SK-N-SH treated with all-trans-retinoic acid at 6 μM for 48 hours (cell line): ENCODE measurements at regions not wholly inside any gene's neighbourhood (a gene's known extent, or its start where the extent isn't known, plus 50 kb on each side); places are given as distances from the start of the nearest gene placed in this dataset.

Source experiments
- ATAC-seq: fragments of 200-7000 bp; cut with Tn5 transposase; 3 replicates; pipeline ENCODE4 v1.9.1; 2020; ENCODE audit warnings: mild to moderate bottlenecking, moderate library complexity
- ARNTL ChIP-seq: fragments of 450-650 bp; formaldehyde crosslinking; IDR thresholded peaks from 2 replicates; pipeline ENCODE4 v1.5.0; 2020; ENCODE audit warnings: low read depth, mild to moderate bottlenecking, moderate library complexity, borderline replicate concordance
- BACH2 ChIP-seq: fragments of 250-450 bp; sonication (Bioruptor Pico); IDR thresholded peaks from 2 replicates; pipeline ENCODE4 v1.9.0; 2021; ENCODE audit warnings: mild to moderate bottlenecking, borderline replicate concordance
- CSDC2 ChIP-seq: fragments of 250-450 bp; sonication (Bioruptor Pico); IDR thresholded peaks from 2 replicates; pipeline ENCODE4 v1.5.0; 2020; ENCODE audit warnings: mild to moderate bottlenecking, moderate library complexity
- CSRNP3 ChIP-seq: fragments of 250-450 bp; sonication (Bioruptor Pico); IDR thresholded peaks from 2 replicates; pipeline ENCODE4 v1.5.1; 2021; ENCODE audit warnings: mild to moderate bottlenecking, moderate library complexity
- ESRRG ChIP-seq: fragments of 250-450 bp; sonication (Bioruptor Pico); IDR thresholded peaks from 2 replicates; pipeline ENCODE4 v1.6.1; 2021; ENCODE audit warnings: mild to moderate bottlenecking
- GLIS3 ChIP-seq: fragments of 250-450 bp; sonication (Bioruptor Pico); IDR thresholded peaks from 2 replicates; pipeline ENCODE4 v1.5.0; 2020; ENCODE audit warnings: mild to moderate bottlenecking, moderate library complexity
- ISL1 ChIP-seq: fragments of 250-450 bp; sonication (Bioruptor Pico); IDR thresholded peaks from 2 replicates; pipeline ENCODE4 v2.1.2; 2022; ENCODE audit warnings: mild to moderate bottlenecking, moderate library complexity
- OSR1 ChIP-seq: fragments of 250-450 bp; sonication (Bioruptor Pico); IDR thresholded peaks from 2 replicates; pipeline ENCODE4 v1.8.0; 2022; ENCODE audit warnings: moderate library complexity, mild to moderate bottlenecking, inconsistent platforms
- PATZ1 ChIP-seq: fragments of 250-450 bp; sonication (Bioruptor Pico); IDR thresholded peaks from 2 replicates; pipeline ENCODE4 v1.8.0; 2020; ENCODE audit warnings: mild to moderate bottlenecking, moderate library complexity, borderline replicate concordance
- POU6F1 ChIP-seq: fragments of 250-450 bp; sonication (Bioruptor Pico); IDR thresholded peaks from 2 replicates; pipeline ENCODE4 v1.8.0; 2021; ENCODE audit warnings: low read depth, mild to moderate bottlenecking, moderate library complexity, borderline replicate concordance
- RARB ChIP-seq: fragments of 250-450 bp; sonication (Bioruptor Pico); IDR thresholded peaks from 2 replicates; pipeline ENCODE4 v1.8.0; 2021; ENCODE audit warnings: mild to moderate bottlenecking, moderate library complexity
- SNAI2 ChIP-seq: fragments of 250-450 bp; sonication (Bioruptor Pico); IDR thresholded peaks from 2 replicates; pipeline ENCODE4 v1.5.0; 2020; ENCODE audit warnings: mild to moderate bottlenecking, moderate library complexity
- TCF4 ChIP-seq: fragments of 250-450 bp; sonication (Bioruptor Pico); IDR thresholded peaks from 2 replicates; pipeline ENCODE4 v1.8.0; 2021; ENCODE audit warnings: mild to moderate bottlenecking, moderate library complexity, borderline replicate concordance
- TOX ChIP-seq: fragments of 250-450 bp; sonication (Bioruptor Pico); IDR thresholded peaks from 2 replicates; pipeline ENCODE4 v1.8.0; 2021; ENCODE audit warnings: mild to moderate bottlenecking, moderate library complexity, borderline replicate concordance
- TSHZ2 ChIP-seq: fragments of 250-450 bp; sonication (Bioruptor Pico); IDR thresholded peaks from 2 replicates; pipeline ENCODE4 v1.5.0; 2020; ENCODE audit warnings: mild to moderate bottlenecking, moderate library complexity
- ZC3H10 ChIP-seq: fragments of 250-450 bp; sonication (Bioruptor Pico); IDR thresholded peaks from 2 replicates; pipeline ENCODE4 v1.5.1; 2021; ENCODE audit warnings: mild to moderate bottlenecking, moderate library complexity
- ZFP3 ChIP-seq: fragments of 250-450 bp; sonication (Bioruptor Pico); IDR thresholded peaks from 2 replicates; pipeline ENCODE4 v1.5.0; 2020; ENCODE audit warnings: mild to moderate bottlenecking, moderate library complexity
- ZFP30 ChIP-seq: fragments of 450-650 bp; formaldehyde crosslinking; IDR thresholded peaks from 2 replicates; pipeline ENCODE4 v1.5.0; 2022; ENCODE audit warnings: mild to moderate bottlenecking, moderate library complexity
- ZNF565 ChIP-seq: fragments of 450-650 bp; formaldehyde crosslinking; conservative IDR thresholded peaks from 2 replicates; pipeline ENCODE4 v1.5.0; 2020; ENCODE audit warnings: low read depth, mild to moderate bottlenecking, moderate library complexity
- ZNF70 ChIP-seq: fragments of 450-650 bp; formaldehyde crosslinking; IDR thresholded peaks from 2 replicates; pipeline ENCODE4 v1.5.0; 2020; ENCODE audit warnings: mild to moderate bottlenecking, moderate library complexity
- ZNF8 ChIP-seq: fragments of 450-650 bp; formaldehyde crosslinking; IDR thresholded peaks from 2 replicates; pipeline ENCODE4 v1.5.0; 2020; ENCODE audit warnings: mild to moderate bottlenecking, moderate library complexity

GRCh38 chr2:194619366-194619765 is 1037.7 kb upstream of the SLC39A10 start:
- TF ChIP-seq ARNTL (CRISPR knock-in tag): no peak
- TF ChIP-seq TCF4 (CRISPR knock-in tag): no peak
- no peak for TF ChIP-seq ZFP3 (CRISPR knock-in tag)
- no peak for ATAC-seq

- ATAC-seq: no peak
- TF ChIP-seq ARNTL (CRISPR knock-in tag) (no peak), ZFP30 (CRISPR knock-in tag) (no peak), ZNF8 (CRISPR knock-in tag) (no peak), TOX (CRISPR knock-in tag) (no peak), ISL1 (CRISPR knock-in tag) (no peak), OSR1 (no peak)
- TF ChIP-seq, all 23 proteins: peak for 0
Observed at GRCh38 chr2:194618432-194618831, 1038.6 kb upstream of the SLC39A10 start.

- TF ChIP-seq ZNF565 (CRISPR knock-in tag) (no peak), ESRRG (no peak), BACH2 (CRISPR knock-in tag) (no peak), OSR1 (no peak), ISL1 (CRISPR knock-in tag) (no peak), CSRNP3 (CRISPR knock-in tag) (no peak), TOX (CRISPR knock-in tag) (no peak), CSDC2 (CRISPR knock-in tag) (no peak), RARB (no peak), ZFP30 (CRISPR knock-in tag) (no peak), GLIS3 (CRISPR knock-in tag) (no peak), ZC3H10 (CRISPR knock-in tag) (no peak), TCF4 (CRISPR knock-in tag) (no peak), POU6F1 (no peak), ARNTL (CRISPR knock-in tag) (no peak), PATZ1 (CRISPR knock-in tag) (no peak), ZNF70 (CRISPR knock-in tag) (no peak), ZFP3 (CRISPR knock-in tag) (no peak), ZNF8 (CRISPR knock-in tag) (no peak)
- ATAC-seq: no peak
Observed at GRCh38 chr2:194616334-194616733, 1040.7 kb upstream of the SLC39A10 start.

- TF ChIP-seq POU6F1 (no peak), SNAI2 (CRISPR knock-in tag) (no peak), ZNF565 (CRISPR knock-in tag) (no peak), CSDC2 (CRISPR knock-in tag) (no peak), BACH2 (CRISPR knock-in tag) (no peak), TSHZ2 (CRISPR knock-in tag) (no peak), PATZ1 (CRISPR knock-in tag) (no peak), OSR1 (no peak)
- TF ChIP-seq, all 23 proteins: peak for 0
- ATAC-seq: no peak
Observed at GRCh38 chr2:194610297-194610696, 1046.7 kb upstream of the SLC39A10 start.
